ENCODE measurements at regions not wholly inside any gene's neighbourhood (a gene's known extent, or its start where the extent isn't known, plus 50 kb on each side); places are given as distances from the start of the nearest gene placed in this dataset.

DNA sequence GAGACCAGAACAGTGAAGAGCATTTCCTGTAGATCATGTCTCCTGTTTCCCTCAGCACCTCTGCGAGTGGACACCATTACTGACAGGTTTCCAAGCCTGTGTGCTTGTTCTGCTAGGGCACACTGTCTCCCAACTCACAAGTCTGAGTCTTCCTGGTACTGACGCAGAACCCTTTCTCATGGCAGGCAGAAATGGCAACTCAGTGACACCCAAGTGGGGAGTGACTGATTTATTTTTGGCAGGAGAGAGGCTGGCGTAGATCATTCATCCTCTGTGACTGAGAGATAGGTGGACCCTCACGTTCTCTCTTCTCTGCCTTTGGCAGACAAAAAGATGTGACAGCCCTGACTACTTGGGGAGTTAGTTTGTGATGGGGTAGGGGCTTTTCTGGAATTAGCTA is 183.4 kb downstream of the RFC3 start:
- DNase-seq (ENCODE audit: low read depth in 2 of 2) = no peak

DNA sequence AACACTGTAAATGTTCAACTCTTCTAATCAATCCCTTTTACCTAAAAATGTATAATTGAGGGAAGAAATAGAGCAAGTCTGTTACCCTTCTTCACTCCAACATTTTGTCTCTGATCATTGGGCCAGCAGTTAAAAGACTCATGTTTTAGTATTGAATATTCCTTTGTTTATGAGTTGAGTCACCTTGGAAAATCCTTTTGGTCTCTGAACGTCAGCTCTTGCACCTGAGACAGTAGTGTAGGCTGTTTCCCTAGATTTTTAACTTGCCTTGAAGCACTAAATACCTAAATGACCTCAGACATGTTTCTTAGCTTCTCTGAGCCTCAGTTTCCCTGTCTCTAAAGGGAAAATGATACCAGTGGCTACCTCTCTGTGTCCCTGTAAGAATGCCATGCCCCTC is 184.2 kb downstream of the RFC3 start:
- DNase-seq (ENCODE audit: low read depth in 2 of 2) = no peak

DNA sequence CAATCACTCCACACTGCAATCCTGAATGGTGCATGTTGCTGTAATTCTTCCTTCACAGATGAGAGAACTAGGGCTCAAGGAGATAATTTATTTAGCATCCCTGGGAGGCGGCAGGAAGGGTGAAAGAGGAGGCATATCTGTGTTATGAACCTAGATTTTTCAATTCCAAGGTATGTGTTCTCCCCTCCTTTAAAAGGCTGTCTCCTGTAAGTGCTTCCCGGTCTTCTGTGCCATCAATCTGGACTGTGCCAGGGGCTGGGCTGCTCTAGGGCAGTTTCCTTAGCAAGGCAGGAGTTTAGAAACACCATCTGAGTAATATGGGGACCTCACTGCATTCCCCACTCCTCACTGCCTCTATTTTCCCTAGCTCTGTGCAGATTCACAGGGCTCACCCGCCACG is 185.0 kb downstream of the RFC3 start:
- no peak for DNase-seq (ENCODE audit: low read depth in 2 of 2)

DNA sequence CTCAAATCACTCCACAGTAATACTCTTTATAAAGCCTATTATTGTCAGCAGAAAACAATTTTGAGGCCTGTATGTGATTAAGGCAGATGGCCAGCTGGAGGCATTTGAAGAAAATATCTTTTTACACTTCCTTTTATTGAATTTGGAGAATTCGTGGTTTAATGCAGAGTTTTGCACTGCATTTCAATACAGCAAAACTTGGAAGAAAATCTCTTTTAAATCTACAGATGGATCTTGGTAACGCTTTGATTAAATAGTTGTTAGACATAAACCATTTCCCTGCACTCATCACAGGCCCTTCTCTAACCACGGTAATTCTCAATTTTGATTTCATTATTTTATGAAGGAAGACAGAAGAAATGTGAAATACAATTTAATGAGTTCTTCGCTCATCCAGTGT is 185.7 kb downstream of the RFC3 start:
- DNase-seq (ENCODE audit: low read depth in 2 of 2) = no peak

DNA sequence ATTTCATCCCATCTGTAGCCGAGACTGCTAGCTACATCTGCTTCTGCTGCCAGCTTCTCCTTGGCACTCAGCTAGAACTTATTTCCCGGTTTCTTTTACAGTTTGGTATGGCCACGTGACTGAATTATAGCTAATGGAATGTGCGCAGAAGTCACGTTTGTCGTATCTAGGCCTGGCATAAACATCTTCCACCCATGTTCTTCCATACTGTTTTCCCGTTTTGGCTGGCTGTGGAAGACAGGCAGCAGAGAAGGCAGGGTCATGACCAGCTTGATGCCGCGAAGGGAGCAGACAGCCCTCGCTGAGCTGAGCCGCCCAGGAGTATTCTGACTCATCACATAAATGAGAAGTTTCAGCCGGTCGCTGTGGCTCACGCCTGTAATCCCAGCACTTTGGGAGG is 186.7 kb downstream of the RFC3 start:
- no peak for DNase-seq (ENCODE audit: low read depth in 2 of 2)

DNA sequence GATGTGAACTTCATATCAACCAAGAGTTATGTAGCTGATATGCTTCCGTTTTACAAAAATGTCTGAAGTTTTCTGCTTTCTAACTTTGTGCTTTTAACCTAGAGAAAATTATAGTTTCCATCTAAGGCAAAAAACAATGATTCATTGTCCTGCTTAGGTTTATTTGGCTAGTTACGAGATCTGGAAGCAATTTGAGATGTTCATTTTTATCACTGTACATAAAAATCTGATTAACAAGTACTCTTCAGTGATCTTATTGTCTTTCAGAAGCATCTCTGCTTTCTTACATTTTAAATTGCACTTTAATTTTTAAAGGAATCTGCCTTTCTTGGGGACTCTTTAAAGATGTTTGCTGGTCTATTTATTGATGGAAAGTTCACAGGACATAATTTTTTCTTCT is 188.1 kb downstream of the RFC3 start:
- DNase-seq (ENCODE audit: low read depth in 2 of 2) = no peak

DNA sequence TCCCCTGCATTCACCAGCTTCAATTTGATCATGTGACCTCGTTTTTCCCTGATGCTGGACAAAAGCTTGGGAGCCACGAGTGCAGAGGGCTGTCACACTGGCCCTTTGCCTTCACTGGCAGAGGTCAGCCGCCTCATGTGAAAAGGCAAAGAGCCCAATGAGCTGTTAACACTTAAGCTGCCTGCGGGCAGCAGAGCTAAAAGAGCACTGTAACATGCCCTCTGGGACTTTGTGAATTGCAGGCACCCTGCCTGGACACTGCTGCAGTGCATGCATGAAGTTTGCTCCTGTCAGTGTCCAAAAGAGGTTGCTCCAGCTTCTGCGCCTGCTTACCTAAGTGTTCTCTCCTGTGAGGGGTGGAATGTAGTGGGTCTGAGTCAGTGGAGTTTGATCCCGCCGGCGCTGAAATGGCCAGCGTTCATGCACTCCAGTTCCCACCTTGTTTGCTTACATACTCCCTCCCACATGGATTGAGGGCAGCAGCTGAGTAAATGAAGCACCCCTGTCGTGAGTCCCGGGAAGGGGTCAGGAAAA is 193.7 kb downstream of the RFC3 start:
- DNase-seq (ENCODE audit: low read depth in 2 of 2) = no peak

DNA sequence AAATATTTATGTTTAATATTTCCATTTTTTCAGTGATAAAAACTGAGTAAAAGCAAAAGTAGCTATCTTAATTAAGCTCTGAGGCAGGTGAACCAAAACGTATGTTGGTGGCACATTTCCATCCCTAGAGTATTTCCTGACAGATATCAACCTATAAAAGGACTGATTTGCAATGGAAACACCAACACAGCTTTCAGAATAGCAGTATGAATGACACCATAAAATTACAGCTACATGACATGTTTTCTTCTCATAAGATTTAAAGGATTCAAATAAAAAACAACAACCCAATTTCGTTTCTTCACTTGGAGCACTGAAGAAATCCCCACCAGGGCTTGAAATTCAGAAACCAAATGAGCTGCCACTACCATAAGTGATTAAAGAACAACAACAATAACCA is 194.4 kb downstream of the RFC3 start:
- no peak for DNase-seq (ENCODE audit: low read depth in 2 of 2)

DNA sequence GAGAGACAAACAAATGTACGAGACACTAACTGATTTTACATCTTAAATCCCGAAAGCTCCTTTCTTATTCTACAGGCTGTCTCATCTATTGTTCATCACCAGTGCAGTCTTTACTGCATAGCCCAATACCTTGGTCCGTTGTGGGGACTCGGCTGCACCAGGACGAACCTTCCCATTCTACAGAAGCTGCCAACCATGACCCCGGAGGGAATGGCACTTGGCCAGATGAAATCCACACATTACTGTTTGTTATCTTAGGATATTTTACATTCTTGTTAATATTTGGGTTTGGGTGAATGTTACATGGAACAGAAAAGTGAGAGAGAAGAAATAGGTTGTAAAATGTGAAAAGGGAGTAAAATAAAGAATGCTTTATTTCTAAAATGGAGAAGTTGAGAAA is 195.1 kb downstream of the RFC3 start:
- no peak for DNase-seq (ENCODE audit: low read depth in 2 of 2)

DNA sequence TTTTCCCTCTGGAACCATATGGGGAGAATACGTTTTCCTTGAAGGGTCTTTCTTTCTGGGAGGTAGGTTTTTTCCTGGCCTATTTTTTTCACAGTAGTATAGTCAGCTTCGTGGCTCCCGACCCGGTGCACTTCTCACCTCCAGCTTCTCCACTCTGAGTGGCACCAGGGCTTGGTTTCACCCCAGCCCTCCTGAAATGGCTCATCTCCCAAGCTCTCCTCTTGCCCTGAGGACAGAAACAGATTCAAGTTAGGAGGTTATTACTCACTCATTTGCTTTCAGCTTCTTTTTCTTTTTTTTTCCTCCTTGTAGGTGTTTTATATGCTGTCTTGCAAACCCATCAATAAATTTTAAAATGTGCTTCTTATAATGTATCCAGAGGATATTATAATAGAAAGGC is 199.3 kb downstream of the RFC3 start:
- no peak for DNase-seq (ENCODE audit: low read depth in 2 of 2)

DNA sequence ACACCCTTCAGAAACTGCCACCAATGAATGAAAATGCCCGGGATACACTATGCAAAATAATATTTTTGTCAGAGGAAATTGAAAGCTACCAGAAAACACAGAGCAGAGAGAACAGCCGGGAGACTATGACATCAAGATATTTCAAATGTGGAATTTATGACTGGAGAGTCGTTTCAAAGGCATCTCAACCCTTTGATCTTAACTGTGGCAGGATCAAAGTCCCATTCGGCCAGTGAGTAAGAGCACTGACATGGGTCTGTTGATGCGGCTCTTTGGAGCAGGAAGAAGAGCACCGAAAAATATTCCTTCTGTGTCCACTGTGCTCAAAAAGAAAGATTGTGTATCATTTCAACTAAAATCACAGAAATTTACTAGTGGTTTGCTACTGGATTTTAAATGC is 201.9 kb downstream of the RFC3 start:
- no peak for DNase-seq (ENCODE audit: low read depth in 2 of 2)

DNA sequence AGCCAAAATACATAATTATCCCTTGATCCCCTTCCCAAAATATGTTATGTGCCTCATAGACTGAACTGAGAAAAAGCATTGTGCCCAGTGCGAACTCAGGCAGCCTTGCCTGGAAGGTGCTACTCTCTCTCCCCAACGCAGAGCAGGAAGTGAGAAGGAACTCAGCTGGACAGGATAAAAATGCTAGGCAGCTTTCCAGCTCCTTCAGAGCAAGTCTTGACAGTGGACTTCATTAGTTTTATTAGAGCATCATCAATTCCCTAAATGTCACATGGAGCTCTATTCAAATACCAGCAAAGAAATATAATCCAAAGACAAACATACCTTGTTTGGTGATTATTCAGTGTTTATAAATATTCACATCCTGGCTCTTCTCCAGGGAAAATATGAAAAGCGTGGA is 202.4 kb downstream of the RFC3 start:
- DNase-seq (ENCODE audit: low read depth in 2 of 2) = no peak

DNA sequence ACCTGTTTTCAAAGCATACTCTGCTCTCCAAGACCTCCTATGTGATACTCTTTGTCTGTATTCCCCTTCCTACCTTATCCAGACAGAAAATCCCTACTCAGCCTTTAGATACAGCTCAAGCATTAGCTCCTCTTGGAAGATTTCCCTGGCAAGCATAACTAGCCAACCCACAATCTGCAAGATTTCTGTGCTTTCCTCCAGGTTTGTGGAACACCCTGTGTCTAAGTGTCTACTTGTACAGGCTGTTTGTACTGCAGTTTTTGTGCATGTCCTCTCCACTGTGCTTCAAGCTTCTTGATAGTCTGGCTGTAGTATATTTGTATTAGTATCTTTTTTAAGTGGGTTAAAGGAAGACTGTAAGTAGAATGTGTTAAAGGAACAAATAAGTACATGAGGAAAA is 203.7 kb downstream of the RFC3 start:
- no peak for DNase-seq (ENCODE audit: low read depth in 2 of 2)

DNA sequence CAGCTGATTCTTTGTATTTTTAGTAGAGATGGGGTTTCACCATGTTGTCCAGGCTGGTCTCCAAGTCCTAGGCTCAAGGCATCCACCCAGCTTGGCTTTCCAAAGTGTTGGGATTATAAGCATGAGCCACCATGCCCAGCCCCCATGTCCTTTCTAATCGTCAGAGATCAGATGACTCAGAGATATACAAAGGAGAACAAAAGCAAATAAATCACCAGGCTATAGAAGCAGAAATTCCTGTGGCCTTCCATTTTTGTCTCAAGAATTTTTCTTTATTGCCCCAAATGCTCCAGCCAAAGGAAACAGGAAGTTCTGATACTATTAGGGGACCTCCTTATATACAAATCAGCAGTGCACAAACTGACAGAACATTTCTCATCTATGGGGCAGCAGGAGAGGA is 207.8 kb downstream of the RFC3 start:
- DNase-seq (ENCODE audit: low read depth in 2 of 2) = no peak

DNA sequence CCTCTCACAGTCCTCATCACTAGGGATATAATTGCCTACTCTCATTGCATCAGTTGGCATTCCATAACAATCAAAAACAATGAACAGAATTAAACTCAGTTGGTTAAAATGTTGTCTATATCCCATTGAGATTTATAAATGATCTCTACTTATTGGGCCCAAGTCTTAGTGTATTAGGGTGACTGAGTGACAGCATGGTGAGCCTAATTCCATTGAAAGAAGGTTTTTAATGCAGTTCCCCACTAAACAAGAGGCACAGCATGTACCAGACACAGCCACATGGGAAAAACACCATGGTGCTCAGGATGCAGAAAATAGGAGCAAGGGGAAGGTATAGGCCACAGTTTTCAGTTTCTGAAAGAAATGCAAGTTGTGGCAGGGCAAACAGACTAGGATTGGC is 208.4 kb downstream of the RFC3 start:
- DNase-seq (ENCODE audit: low read depth in 2 of 2) = no peak

DNA sequence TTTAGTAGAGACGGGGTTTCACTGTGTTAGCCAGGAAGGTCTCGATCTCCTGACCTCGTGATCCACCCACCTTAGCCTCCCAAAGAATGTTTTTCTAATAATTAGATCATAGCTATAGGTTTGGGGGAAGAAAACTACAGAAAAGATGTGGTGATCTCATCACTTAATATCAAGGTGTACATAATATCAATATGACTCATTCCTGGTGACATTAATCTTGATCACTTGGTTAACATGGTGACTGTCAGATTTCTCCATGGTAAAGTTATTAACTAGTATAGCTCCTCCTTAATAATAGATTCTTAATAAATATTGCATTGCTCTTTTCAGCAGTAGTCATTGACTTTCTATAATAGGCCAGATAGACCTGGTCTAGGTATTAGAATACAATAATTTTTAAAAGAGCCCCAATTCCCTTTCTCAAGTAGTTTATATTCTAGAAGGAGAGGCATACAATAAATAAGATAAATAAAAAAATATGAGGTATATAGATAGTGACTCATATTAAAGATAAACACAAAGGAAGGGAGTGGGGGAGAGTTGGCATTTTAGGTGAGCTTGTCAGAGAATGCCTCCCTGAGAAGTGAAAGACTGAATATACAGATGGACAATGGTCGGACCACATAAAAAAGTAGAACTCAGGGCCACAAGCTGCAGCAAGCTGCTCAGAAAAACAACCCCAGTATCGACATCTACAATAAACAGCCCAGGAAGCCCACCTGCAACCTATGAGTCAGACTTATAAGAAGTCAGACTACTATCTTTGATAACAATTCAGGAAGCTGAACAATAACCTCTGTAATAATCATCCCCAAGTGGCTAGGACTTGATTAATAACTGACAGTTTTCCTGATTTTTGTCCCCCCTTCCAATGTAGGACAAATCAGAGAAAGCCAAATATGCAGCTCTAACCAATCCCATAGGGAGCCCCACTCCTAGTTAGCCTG is 210.8 kb downstream of the RFC3 start:
- DNase-seq (ENCODE audit: low read depth in 2 of 2) = no peak

DNA sequence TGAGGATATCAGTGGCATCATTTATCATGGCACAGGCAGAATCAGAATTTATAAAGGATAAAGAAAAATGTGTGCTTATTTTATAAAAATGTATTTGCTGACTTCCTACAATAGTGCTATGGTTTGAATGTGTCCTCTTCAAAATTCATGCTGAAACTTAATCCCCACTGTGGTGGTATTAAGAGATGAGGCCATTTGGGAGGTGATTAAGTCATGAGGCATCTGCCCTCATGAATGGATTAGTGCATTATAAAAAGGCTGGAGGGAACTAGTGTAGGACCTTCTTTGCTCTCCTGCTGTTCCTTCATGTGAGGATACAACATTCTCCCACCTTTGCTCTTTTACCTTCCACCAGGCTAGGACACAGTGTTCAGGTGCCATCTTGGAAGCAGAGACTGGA is 212.8 kb downstream of the RFC3 start:
- DNase-seq (ENCODE audit: low read depth in 2 of 2) = no peak

DNA sequence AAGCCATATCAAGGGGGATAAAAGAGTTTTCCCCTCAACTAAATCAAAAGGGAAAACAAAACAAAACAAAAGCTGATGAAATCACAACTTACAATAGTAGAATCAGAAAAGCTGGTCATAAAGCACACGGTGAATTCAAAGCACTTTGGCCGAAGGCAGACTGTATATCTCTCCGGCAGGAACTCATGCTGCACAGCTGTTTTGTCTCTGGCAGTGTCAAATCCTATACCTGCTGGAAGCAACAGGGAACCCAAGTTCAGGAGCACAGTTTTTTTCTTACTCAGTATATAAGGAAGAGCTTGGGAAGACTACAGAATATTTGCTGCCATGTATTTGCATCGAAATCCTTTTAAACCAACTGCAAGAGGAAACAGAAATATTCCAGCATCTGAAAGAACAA is 213.7 kb downstream of the RFC3 start:
- DNase-seq (ENCODE audit: low read depth in 2 of 2) = no peak

DNA sequence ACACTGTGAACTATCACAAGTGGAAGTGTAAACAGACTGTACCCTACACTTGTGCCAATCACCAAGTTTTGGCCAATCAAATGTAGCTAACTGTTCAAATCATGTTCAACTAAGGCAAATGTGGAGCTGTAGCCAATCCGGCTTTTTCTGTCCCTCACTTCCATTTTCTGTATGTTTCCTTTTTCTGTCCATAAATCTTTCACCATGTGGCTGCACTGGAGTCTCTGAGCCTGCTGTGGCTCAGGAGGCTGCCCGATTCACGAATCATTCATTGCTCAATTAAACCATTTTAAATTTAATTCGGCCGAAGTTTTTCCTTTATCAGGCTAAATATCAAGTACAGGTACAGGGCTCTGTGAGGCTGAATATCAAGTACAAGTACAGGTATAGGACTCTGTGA is 216.5 kb downstream of the RFC3 start:
- DNase-seq (ENCODE audit: low read depth in 2 of 2) = no peak

DNA sequence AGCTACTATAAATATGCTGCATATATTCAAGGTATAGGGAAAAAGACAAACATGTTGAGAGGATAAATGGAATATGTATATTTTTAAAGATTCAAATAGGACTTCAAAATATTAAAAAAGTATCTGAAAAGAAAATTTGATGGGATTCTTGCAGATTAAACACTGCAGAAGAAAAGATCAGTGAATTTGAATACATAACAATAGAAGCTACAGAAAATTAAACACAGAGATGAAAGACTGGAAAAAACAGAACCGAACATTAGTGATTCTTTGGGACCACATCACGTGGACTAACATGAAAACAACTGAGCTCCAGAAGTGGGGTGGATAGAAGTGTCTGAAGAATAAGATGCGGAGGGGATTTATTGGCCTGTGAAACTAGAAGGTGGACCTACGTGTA is 217.2 kb downstream of the RFC3 start:
- DNase-seq (ENCODE audit: low read depth in 2 of 2) = no peak

DNA sequence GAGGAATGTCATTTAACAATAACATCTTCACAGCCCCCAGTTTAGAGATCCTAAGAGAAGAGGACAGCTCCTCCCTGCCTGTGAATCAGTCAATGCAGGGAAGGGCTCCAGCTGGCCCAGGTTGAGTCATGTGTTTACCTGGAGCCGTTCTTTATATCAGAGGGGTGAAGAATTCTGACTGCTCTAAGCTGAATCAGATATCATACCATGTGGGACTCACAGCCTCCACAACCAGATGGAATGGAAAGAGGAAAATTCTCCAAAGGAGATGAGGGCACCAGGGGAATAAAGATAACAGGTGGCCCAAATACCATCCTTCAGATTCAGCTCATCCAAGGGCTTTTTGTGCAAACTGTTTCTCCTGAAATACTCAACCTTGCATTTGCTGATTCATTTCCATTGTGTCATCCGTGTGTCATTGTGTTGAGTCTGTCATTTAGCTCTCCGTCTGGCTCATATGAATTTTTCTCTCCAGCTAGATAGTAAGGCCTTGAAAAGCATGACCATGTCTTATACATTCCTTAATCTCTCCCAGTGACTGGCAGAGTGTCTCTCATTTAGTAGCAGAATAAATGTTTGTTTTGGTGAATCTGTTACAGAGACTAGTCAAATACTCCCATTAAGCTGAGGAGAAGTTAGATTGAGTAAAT is 217.9 kb downstream of the RFC3 start:
- DNase-seq (ENCODE audit: low read depth in 2 of 2) = no peak

DNA sequence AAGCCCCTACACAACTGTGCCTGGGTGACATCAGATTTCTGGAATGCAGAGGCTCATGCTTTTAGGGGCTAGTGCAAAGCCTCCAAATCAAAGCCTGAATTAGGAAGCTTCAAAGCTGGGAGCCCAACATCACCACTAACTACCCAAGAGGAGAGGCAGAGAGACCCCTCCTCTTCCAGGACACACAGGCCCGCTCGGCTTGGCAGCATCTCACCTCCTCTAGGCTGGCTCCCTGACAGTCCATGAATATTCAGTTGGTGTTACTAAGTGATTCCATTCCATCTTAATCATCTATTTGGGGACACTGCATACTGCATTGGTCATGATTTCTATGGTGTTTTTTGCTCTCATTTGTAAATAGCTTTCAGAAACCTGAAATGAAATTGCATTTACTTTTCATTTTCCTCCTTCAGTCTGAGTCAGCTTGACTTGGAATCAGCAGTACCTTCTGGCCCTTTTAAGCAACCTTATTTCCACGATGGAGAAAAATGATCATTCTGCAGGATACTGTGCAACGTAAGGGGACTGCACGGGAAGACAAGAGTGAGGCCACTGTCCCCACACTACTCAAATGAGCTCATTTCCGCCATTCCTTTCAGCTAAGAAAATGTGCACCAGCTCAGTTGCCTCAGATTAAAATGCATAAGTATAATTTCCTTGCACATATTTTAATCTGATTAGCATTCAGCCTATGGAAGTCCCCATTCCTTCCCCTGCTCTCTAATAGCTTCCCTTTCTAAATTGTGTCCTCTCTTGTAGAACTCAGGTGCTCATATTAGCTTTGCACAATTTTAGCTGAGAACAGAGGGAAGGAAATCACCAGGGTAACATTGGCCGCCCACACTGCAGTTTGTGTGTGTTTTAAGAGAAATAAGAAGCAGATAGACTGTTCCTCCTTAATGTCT is 219.9 kb downstream of the RFC3 start:
- DNase-seq (ENCODE audit: low read depth in 2 of 2) = no peak

All from stimulated activated CD4-positive, alpha-beta T cell treated with anti-CD3 and anti-CD28 coated beads, Interleukin-15, amount 100 ng/mL, for 48 hours (primary cell).